H9 (cell line): ENCODE measurements at regions not wholly inside any gene's neighbourhood (a gene's known extent, or its start where the extent isn't known, plus 50 kb on each side); places are given as distances from the start of the nearest gene placed in this dataset.

Source experiments
- DNase-seq: peaks from one replicate; pipeline ENCODE4 v3.0.0-alpha.2; 2017
- H2AFZ ChIP-seq: one replicate; pipeline ENCODE4 v1.6.1; 2013; ENCODE audit warnings: mild to moderate bottlenecking, low read length, control low read depth, moderate library complexity
- H2AK5ac ChIP-seq: 2 replicates; pipeline ENCODE4 v1.6.1; 2013; ENCODE audit warnings: low read length, control low read depth, mixed read lengths; ENCODE audit not compliant: insufficient read length
- H2BK120ac ChIP-seq: one replicate; pipeline ENCODE4 v1.6.1; 2013; ENCODE audit warnings: low read depth, mild to moderate bottlenecking, low read length, control low read depth, inconsistent platforms; ENCODE audit not compliant: poor library complexity, severe bottlenecking
- H2BK12ac ChIP-seq: 2 replicates; pipeline ENCODE4 v1.6.1; 2013; ENCODE audit warnings: low read length, control low read depth, mixed read lengths, low read depth; ENCODE audit not compliant: insufficient read length
- H2BK15ac ChIP-seq: 2 replicates; pipeline ENCODE4 v1.6.1; 2013; ENCODE audit warnings: low read depth, low read length, control low read depth
- H2BK20ac ChIP-seq: one replicate; pipeline ENCODE4 v1.6.1; 2013; ENCODE audit warnings: low read depth, mild to moderate bottlenecking, low read length, control low read depth, inconsistent platforms; ENCODE audit not compliant: poor library complexity, severe bottlenecking
- H2BK5ac ChIP-seq: 2 replicates; pipeline ENCODE4 v1.6.1; 2013; ENCODE audit warnings: low read length, control low read depth, mixed read lengths; ENCODE audit not compliant: insufficient read length
- H3K14ac ChIP-seq: 2 replicates; pipeline ENCODE4 v1.6.1; 2013; ENCODE audit warnings: low read length, control low read depth; ENCODE audit not compliant: insufficient read depth
- H3K18ac ChIP-seq: 2 replicates; pipeline ENCODE4 v1.6.1; 2013; ENCODE audit warnings: low read depth, mild to moderate bottlenecking, mixed read lengths, low read length, control low read depth; ENCODE audit not compliant: insufficient read length
- H3K23ac ChIP-seq: 2 replicates; pipeline ENCODE4 v1.6.1; 2013; ENCODE audit warnings: low read length, control low read depth, mixed read lengths, low read depth; ENCODE audit not compliant: insufficient read length
- H3K23me2 ChIP-seq: 2 replicates; pipeline ENCODE4 v1.6.1; 2013; ENCODE audit warnings: low read depth, mild to moderate bottlenecking, mixed read lengths, low read length, control low read depth; ENCODE audit not compliant: insufficient read length, poor library complexity, severe bottlenecking
- H3K27ac ChIP-seq: 2 replicates; pipeline ENCODE4 v1.5.1; 2013; ENCODE audit warnings: low read length, control low read depth, mixed read lengths, low read depth; ENCODE audit not compliant: insufficient read length
- H3K27me3 ChIP-seq: 2 replicates; pipeline ENCODE4 v1.6.1; 2013; ENCODE audit warnings: low read length, control low read depth, inconsistent platforms; ENCODE audit not compliant: insufficient read depth
- H3K4ac ChIP-seq: 2 replicates; pipeline ENCODE4 v1.6.1; 2013; ENCODE audit warnings: low read depth, mild to moderate bottlenecking, control low read depth, inconsistent platforms, low read length, moderate library complexity
- H3K4me1 ChIP-seq: 2 replicates; pipeline ENCODE4 v1.6.1; 2013; ENCODE audit warnings: low read length, control low read depth, inconsistent platforms; ENCODE audit not compliant: insufficient read depth
- H3K4me2 ChIP-seq: 2 replicates; pipeline ENCODE4 v1.6.1; 2013; ENCODE audit warnings: low read length, control low read depth, mixed read lengths; ENCODE audit not compliant: insufficient read length, insufficient read depth
- H3K56ac ChIP-seq: 2 replicates; pipeline ENCODE4 v1.6.1; 2013; ENCODE audit warnings: low read depth, mild to moderate bottlenecking, mixed read lengths, low read length, control low read depth; ENCODE audit not compliant: insufficient read length
- H3K79me1 ChIP-seq: 2 replicates; pipeline ENCODE4 v1.6.1; 2013; ENCODE audit warnings: low read depth, mild to moderate bottlenecking, moderate library complexity, low read length, control low read depth, inconsistent platforms; ENCODE audit not compliant: insufficient read depth, poor library complexity, severe bottlenecking
- H3K79me2 ChIP-seq: 2 replicates; pipeline ENCODE4 v1.6.1; 2013; ENCODE audit warnings: low read length, control low read depth, inconsistent platforms; ENCODE audit not compliant: insufficient read depth
- H3K9ac ChIP-seq: 2 replicates; pipeline ENCODE4 v1.6.1; 2013; ENCODE audit warnings: low read length, control low read depth, mixed read lengths; ENCODE audit not compliant: insufficient read length; ENCODE audit errors: extremely low read depth
- H3K9me3 ChIP-seq: one replicate; pipeline ENCODE4 v1.6.1; 2013; ENCODE audit warnings: low read depth, low read length, inconsistent platforms; ENCODE audit not compliant: control insufficient read depth
- H3T11ph ChIP-seq: one replicate; pipeline ENCODE4 v1.6.1; 2013; ENCODE audit warnings: mild to moderate bottlenecking, low read length, control low read depth, inconsistent platforms
- H4K20me1 ChIP-seq: one replicate; pipeline ENCODE4 v1.6.1; 2013; ENCODE audit not compliant: control insufficient read depth, insufficient read length, insufficient read depth
- H4K5ac ChIP-seq: 2 replicates; pipeline ENCODE4 v1.6.1; 2013; ENCODE audit warnings: low read depth, mild to moderate bottlenecking, mixed read lengths, low read length, control low read depth; ENCODE audit not compliant: insufficient read length
- H4K8ac ChIP-seq: replicated peaks from 2 replicates; pipeline ENCODE4 v1.6.1; 2013; ENCODE audit warnings: low read length, control low read depth, mixed read lengths, low read depth; ENCODE audit not compliant: insufficient read length
- H4K91ac ChIP-seq: 2 replicates; pipeline ENCODE4 v1.6.1; 2013; ENCODE audit warnings: low read depth, mild to moderate bottlenecking, moderate library complexity, mixed read lengths, low read length, control low read depth; ENCODE audit not compliant: insufficient read length
- H3K27ac Mint-ChIP-seq, 3 experiments: 2 replicates in 2 of 3; 3 replicates in 1 of 3; pipeline ENCODE4 v1.8.0; 2020 to 2021; ENCODE audit warnings: mixed read lengths in 3 of 3, mild to moderate bottlenecking in 1 of 3, moderate library complexity in 1 of 3
- H3K27me3 Mint-ChIP-seq: 2 replicates; pipeline ENCODE4 v1.8.0; 2021; ENCODE audit warnings: low read depth, mild to moderate bottlenecking, moderate library complexity, mixed read lengths
- H3K36me3 Mint-ChIP-seq, 3 experiments: 2 replicates in 2 of 3; 3 replicates in 1 of 3; pipeline ENCODE4 v1.8.0; 2020 to 2021; ENCODE audit warnings: low read depth in 3 of 3, mixed read lengths in 3 of 3; ENCODE audit not compliant: insufficient read depth in 1 of 3
- H3K4me1 Mint-ChIP-seq, 2 experiments: 2 replicates each; pipeline ENCODE4 v1.8.0; 2020; ENCODE audit warnings: mixed read lengths in 2 of 2
- H3K4me3 Mint-ChIP-seq, 2 experiments: 2 replicates in 1 of 2; 3 replicates in 1 of 2; pipeline ENCODE4 v1.8.0; 2020 to 2021; ENCODE audit warnings: mild to moderate bottlenecking in 2 of 2, mixed read lengths in 2 of 2, moderate library complexity in 1 of 2
- H3K9me3 Mint-ChIP-seq, 2 experiments: 2 replicates in 1 of 2; 3 replicates in 1 of 2; pipeline ENCODE4 v1.8.0; 2020; ENCODE audit warnings: mild to moderate bottlenecking in 2 of 2, mixed read lengths in 2 of 2, moderate library complexity in 1 of 2
- TF ChIP-seq, protein P1 (sequence below): fragments of 200-600 bp; sonication (generic); conservative IDR thresholded peaks from 3 replicates; pipeline ENCODE4 v1.8.0; 2021; ENCODE audit warnings: antibody characterized with exemption, mild to moderate bottlenecking

GRCh38 chr18:45127405-45127804 is 446.7 kb downstream of the SETBP1 start:
- H4K5ac ChIP-seq = no peak overlapping the region

More at GRCh38 chr18:45127405-45127804, 446.7 kb downstream of the SETBP1 start:
- Histone ChIP-seq H3K4ac (no peak overlapping the region), H3K23ac (no peak overlapping the region), H3K27ac (no peak overlapping the region), H2AFZ (no peak overlapping the region), H3K9me3 (no peaks in the 10 kb centered on the region), H3K79me1 (no peaks in the 10 kb centered on the region), H3K4me1 (no peaks in the 10 kb centered on the region), H4K91ac (no peak overlapping the region), H3K18ac (no peak overlapping the region), H3K79me2 (no peaks in the 10 kb centered on the region), H3T11ph (no peak overlapping the region), H3K56ac (no peak overlapping the region), H3K27me3 (no peaks in the 10 kb centered on the region), H2BK5ac (no peak overlapping the region), H3K9ac (no peak overlapping the region), H2BK12ac (no peak overlapping the region), H2BK20ac (no peak overlapping the region), H4K8ac (no peak overlapping the region), H2BK120ac (no peak overlapping the region), H4K20me1 (no peaks in the 10 kb centered on the region), H3K4me2 (no peak overlapping the region), H2AK5ac (no peak overlapping the region), H2BK15ac (no peak overlapping the region), H3K23me2 (no peaks in the 10 kb centered on the region), H3K14ac (no peak overlapping the region)
- TF ChIP-seq, protein P1, sequence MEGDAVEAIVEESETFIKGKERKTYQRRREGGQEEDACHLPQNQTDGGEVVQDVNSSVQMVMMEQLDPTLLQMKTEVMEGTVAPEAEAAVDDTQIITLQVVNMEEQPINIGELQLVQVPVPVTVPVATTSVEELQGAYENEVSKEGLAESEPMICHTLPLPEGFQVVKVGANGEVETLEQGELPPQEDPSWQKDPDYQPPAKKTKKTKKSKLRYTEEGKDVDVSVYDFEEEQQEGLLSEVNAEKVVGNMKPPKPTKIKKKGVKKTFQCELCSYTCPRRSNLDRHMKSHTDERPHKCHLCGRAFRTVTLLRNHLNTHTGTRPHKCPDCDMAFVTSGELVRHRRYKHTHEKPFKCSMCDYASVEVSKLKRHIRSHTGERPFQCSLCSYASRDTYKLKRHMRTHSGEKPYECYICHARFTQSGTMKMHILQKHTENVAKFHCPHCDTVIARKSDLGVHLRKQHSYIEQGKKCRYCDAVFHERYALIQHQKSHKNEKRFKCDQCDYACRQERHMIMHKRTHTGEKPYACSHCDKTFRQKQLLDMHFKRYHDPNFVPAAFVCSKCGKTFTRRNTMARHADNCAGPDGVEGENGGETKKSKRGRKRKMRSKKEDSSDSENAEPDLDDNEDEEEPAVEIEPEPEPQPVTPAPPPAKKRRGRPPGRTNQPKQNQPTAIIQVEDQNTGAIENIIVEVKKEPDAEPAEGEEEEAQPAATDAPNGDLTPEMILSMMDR = no peak
- no peaks in the 10 kb centered on the region for H3K4me1 Mint-ChIP-seq
- no peaks in the 10 kb centered on the region for H3K27me3 Mint-ChIP-seq
- H3K36me3 Mint-ChIP-seq = no peaks in the 10 kb centered on the region
- no peak overlapping the region for H3K4me3 Mint-ChIP-seq
- no peaks in the 10 kb centered on the region for H3K9me3 Mint-ChIP-seq
- DNase-seq = no peak
- H3K27ac Mint-ChIP-seq = no peak overlapping the region
